ENCODE measurements at regions not wholly inside any gene's neighbourhood (a gene's known extent, or its start where the extent isn't known, plus 50 kb on each side); places are given as distances from the start of the nearest gene placed in this dataset.

- TF ChIP-seq CREB1 (CRISPR knock-in tag; IDR thresholded peaks at IDR 0.05) (no peak), FOXJ3 (CRISPR knock-in tag; IDR thresholded peaks at IDR 0.05; ENCODE audit: borderline replicate concordance) (no peak), ATF3 (CRISPR knock-in tag; conservative IDR thresholded peaks at IDR 0.05) (no peak), ZNF512 (CRISPR knock-in tag; IDR thresholded peaks at IDR 0.05; ENCODE audit: borderline replicate concordance) (no peak), ZBTB21 (CRISPR knock-in tag; IDR thresholded peaks at IDR 0.05; ENCODE audit: borderline replicate concordance) (no peak), ZNF423 (CRISPR knock-in tag; IDR thresholded peaks at IDR 0.05) (no peak), NR1H2 (CRISPR knock-in tag; IDR thresholded peaks at IDR 0.05) (no peak), RORB (CRISPR knock-in tag; IDR thresholded peaks at IDR 0.05) (no peak), ZNF232 (CRISPR knock-in tag; IDR thresholded peaks at IDR 0.05) (no peak), MXD4 (CRISPR knock-in tag; IDR thresholded peaks at IDR 0.05; ENCODE audit: borderline replicate concordance) (no peak)
- TF ChIP-seq, protein P1, sequence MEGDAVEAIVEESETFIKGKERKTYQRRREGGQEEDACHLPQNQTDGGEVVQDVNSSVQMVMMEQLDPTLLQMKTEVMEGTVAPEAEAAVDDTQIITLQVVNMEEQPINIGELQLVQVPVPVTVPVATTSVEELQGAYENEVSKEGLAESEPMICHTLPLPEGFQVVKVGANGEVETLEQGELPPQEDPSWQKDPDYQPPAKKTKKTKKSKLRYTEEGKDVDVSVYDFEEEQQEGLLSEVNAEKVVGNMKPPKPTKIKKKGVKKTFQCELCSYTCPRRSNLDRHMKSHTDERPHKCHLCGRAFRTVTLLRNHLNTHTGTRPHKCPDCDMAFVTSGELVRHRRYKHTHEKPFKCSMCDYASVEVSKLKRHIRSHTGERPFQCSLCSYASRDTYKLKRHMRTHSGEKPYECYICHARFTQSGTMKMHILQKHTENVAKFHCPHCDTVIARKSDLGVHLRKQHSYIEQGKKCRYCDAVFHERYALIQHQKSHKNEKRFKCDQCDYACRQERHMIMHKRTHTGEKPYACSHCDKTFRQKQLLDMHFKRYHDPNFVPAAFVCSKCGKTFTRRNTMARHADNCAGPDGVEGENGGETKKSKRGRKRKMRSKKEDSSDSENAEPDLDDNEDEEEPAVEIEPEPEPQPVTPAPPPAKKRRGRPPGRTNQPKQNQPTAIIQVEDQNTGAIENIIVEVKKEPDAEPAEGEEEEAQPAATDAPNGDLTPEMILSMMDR (IDR thresholded peaks at IDR 0.05): no peak
- TF ChIP-seq, protein P2, sequence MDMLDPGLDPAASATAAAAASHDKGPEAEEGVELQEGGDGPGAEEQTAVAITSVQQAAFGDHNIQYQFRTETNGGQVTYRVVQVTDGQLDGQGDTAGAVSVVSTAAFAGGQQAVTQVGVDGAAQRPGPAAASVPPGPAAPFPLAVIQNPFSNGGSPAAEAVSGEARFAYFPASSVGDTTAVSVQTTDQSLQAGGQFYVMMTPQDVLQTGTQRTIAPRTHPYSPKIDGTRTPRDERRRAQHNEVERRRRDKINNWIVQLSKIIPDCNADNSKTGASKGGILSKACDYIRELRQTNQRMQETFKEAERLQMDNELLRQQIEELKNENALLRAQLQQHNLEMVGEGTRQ (CRISPR knock-in tag; IDR thresholded peaks at IDR 0.05): no peak
- TF ChIP-seq, protein P3, sequence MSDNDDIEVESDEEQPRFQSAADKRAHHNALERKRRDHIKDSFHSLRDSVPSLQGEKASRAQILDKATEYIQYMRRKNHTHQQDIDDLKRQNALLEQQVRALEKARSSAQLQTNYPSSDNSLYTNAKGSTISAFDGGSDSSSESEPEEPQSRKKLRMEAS (CRISPR knock-in tag; IDR thresholded peaks at IDR 0.05): no peak
- TF ChIP-seq, protein P4, sequence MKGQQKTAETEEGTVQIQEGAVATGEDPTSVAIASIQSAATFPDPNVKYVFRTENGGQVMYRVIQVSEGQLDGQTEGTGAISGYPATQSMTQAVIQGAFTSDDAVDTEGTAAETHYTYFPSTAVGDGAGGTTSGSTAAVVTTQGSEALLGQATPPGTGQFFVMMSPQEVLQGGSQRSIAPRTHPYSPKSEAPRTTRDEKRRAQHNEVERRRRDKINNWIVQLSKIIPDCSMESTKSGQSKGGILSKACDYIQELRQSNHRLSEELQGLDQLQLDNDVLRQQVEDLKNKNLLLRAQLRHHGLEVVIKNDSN (CRISPR knock-in tag; IDR thresholded peaks at IDR 0.05): no peak
These were observed 386.9 kb downstream of the POM121L12 start for GRCh38 chr7:53422291-53422690.

Measured in WTC11 (cell line).